Immature natural killer cell (primary cell): ENCODE measurements at regions not wholly inside any gene's neighbourhood (a gene's known extent, or its start where the extent isn't known, plus 50 kb on each side); places are given as distances from the start of the nearest gene placed in this dataset.
"Not testable (repeated sequence)": the region's sequence is repeated elsewhere in the genome, so short reads cannot be mapped to it uniquely, and the experiment has no call there.

ENCODE experiments used
- DNase-seq, 3 donors: peaks; one replicate each; pipeline ENCODE4 v3.0.0; 2022; ENCODE audit warnings: mixed read lengths in 1 of 3
- H3K27ac Mint-ChIP-seq, 6 donors: one replicate each; pipeline ENCODE4 v1.8.0; 2020; ENCODE audit warnings: mixed read lengths in 6 of 6, mild to moderate bottlenecking in 5 of 6, inconsistent platforms in 4 of 6, moderate library complexity in 3 of 6
- H3K27me3 Mint-ChIP-seq, 3 donors: one replicate each; pipeline ENCODE4 v1.8.0; 2020 to 2021; ENCODE audit warnings: low read depth in 3 of 3, mild to moderate bottlenecking in 3 of 3, mixed read lengths in 3 of 3, moderate library complexity in 3 of 3, inconsistent platforms in 1 of 3
- H3K36me3 Mint-ChIP-seq, 3 donors: one replicate each; pipeline ENCODE4 v1.8.0; 2020; ENCODE audit warnings: mixed read lengths in 3 of 3, inconsistent platforms in 2 of 3, mild to moderate bottlenecking in 2 of 3
- H3K4me1 Mint-ChIP-seq, 2 donors: one replicate each; pipeline ENCODE4 v1.8.0; 2020; ENCODE audit warnings: inconsistent platforms in 2 of 2, mild to moderate bottlenecking in 2 of 2, mixed read lengths in 2 of 2, moderate library complexity in 1 of 2
- H3K4me3 Mint-ChIP-seq, 5 donors: one replicate each; pipeline ENCODE4 v1.8.0; 2020; ENCODE audit warnings: mild to moderate bottlenecking in 5 of 5, mixed read lengths in 5 of 5, inconsistent platforms in 3 of 5, moderate library complexity in 3 of 5
- H3K9me3 Mint-ChIP-seq, 6 donors: one replicate each; pipeline ENCODE4 v1.8.0; 2020; ENCODE audit warnings: mild to moderate bottlenecking in 6 of 6, mixed read lengths in 6 of 6, inconsistent platforms in 4 of 6, moderate library complexity in 3 of 6

DNA sequence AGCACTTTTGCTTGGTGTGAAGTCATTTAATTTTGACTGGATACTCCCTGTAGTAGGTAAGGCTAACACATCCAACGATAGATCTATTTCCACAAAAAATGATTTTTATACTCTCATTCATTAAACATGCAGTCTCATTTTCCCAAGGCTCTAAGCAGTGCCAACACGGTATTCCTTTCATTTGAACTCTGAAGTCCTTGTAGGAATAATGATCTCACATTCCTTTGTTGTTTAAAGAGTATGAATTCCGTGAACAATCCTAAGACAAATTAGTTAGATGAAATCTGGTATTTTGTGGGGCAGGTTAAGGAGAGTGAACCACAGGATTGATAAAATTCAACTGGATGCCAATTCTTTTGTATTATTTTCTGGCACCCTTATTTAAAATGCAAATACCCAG, 66.6 kb downstream of the LACC1 start:
- Mint-ChIP-seq H3K4me1 (no peaks in the 10 kb centered on the region), H3K36me3 (no peaks in the 10 kb centered on the region), H3K9me3 (peaks cover 0 to 6% (median 4%) of the 10 kb centered on the region in 6 donors), H3K27ac (no peak overlapping the region), H3K27me3 (peaks cover 2 to 6% (median 3%) of the 10 kb centered on the region in 3 donors), H3K4me3 (no peak overlapping the region)
- no peak for DNase-seq

DNA sequence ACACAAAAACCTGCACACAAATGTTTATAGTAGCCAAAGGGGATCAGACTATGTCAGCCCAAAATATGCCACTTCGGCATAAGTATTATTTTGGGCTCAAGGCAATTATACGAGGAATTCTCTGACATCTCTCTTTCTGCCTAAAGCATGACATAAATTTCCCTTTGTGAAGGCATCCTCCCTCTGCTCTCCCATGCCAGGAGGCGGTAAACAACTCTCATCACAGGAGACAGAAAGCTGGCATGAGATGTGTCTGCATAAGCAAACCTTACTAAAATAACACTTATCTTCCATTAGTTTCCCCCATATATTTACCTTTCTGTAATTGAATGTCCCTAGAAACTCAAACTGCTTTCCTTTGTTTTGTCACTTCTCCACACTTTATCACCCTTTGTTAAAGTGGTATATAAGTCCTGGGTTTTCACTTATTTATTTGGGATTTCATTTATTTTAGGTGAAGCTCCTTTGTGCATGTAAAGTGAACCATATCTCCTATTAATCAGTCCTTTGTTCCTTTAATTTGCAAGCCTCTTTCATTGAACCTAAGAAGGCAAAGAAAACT, 68.3 kb downstream of the LACC1 start:
- Mint-ChIP-seq H3K9me3 (peaks cover 0 to 6% (median 4%) of the 10 kb centered on the region in 6 donors), H3K36me3 (no peaks in the 10 kb centered on the region), H3K4me3 (no peak overlapping the region), H3K27ac (no peak overlapping the region), H3K27me3 (peaks cover 5 to 12% (median 6%) of the 10 kb centered on the region in 3 donors), H3K4me1 (no peaks in the 10 kb centered on the region)
- no peak for DNase-seq

DNA sequence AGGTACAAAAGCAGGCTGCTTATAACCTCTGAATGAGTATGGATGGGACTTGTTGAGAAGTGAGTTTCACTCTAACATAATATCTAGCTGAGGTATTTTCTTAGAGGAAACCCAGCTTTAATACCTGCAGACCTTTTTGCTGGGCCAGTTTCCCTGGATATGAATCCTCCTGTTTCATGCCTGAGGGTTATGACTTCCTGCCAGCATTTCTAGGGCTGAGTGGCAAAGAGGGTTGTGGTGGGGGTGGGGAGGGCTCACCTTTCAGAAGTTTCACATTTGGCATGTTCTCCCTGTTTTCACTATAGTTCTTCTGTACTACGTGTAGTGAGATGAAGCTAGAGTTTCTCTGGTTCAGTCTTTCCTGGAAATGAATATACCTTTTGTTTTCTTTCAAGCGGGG, 73.7 kb downstream of the LACC1 start:
- no peak for DNase-seq
- Mint-ChIP-seq H3K27me3 (peaks cover 4 to 21% (median 4%) of the 10 kb centered on the region in 3 donors), H3K4me1 (no peaks in the 10 kb centered on the region), H3K36me3 (no peaks in the 10 kb centered on the region), H3K27ac (no peak overlapping the region), H3K4me3 (no peak overlapping the region), H3K9me3 (no peaks in the 10 kb centered on the region)

DNA sequence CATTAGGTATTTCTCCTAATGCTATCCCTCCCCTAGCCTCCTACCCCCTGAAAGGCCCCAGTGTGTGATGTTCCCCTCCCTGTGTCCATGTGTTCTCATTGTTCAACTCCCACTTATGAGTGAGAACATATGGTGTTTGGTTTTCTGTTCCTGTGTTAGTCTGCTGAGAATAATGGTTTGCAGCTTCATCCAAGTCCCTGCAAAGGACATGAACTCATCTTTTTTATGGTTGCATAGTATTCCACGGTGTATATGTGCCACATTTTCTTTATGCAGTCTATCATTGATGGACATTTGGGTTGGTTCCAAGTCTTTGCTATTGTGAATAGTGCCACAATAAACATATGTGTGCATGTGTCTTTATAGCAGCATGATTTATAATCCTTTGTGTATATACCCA, 77.3 kb downstream of the LACC1 start:
- not testable (repeated sequence) for H3K4me3 Mint-ChIP-seq, H3K9me3 Mint-ChIP-seq, H3K36me3 Mint-ChIP-seq, H3K4me1 Mint-ChIP-seq, H3K27ac Mint-ChIP-seq, DNase-seq
- peaks cover 0 to 15% (median 4%) of the 10 kb centered on the region in 3 donors for H3K27me3 Mint-ChIP-seq

DNA sequence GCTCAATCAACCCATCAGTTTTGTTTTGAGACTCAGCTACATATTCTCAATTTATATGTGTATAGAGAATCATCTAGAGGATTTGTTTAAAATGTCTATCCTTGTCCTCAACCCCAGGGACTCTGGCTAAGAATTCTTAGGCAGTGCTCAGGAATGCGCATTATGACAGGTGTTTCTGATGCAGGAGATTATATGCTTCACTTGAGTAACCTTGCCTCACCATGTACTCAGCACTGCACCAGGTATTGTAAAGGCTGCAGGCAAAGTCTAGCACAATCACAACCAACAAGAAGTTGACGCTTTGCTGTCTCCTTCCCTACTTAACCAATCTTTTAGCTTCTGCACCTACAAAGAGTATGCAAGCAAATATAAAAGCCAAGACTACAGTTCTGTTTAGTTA, 79.6 kb downstream of the LACC1 start:
- no peak overlapping the region for H3K27ac Mint-ChIP-seq
- peaks cover 0 to 13% (median 2%) of the 10 kb centered on the region in 3 donors for H3K27me3 Mint-ChIP-seq
- DNase-seq, result no peak
- H3K36me3 Mint-ChIP-seq, result peaks cover 0 to 4% (median 0%) of the 10 kb centered on the region in 3 donors
- peaks cover 16 to 19% of the 10 kb centered on the region in 2 donors for H3K4me1 Mint-ChIP-seq
- no peak overlapping the region for H3K4me3 Mint-ChIP-seq
- H3K9me3 Mint-ChIP-seq, result no peaks in the 10 kb centered on the region

DNA sequence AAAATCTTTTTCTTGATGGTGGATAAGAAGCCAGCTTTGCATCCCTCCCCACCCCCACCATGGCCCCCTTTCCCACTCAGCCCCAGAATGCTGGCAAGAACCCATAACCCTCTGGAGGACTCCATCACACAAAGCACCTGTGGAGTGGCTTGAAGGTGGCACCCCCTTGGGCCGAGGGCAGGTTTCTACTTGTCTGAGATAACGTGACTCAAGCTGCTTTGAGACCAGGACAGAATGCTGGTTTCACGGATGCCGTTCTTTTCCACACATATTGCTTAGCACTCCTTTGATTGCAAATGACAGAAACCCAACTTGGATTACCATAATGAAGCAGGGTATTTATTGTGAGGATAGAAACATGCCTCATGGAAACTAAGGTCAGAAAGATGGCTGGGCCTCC, 82.2 kb downstream of the LACC1 start:
- Mint-ChIP-seq H3K36me3 (peaks cover 0 to 4% (median 0%) of the 10 kb centered on the region in 3 donors), H3K27ac (peak overlapping the region in 1 of 6 donors; percentile 47), H3K9me3 (no peaks in the 10 kb centered on the region), H3K4me1 (peaks cover 22 to 29% of the 10 kb centered on the region in 2 donors), H3K27me3 (peaks cover 0 to 5% (median 1%) of the 10 kb centered on the region in 3 donors), H3K4me3 (no peak overlapping the region)
- DNase-seq, result no peak

DNA sequence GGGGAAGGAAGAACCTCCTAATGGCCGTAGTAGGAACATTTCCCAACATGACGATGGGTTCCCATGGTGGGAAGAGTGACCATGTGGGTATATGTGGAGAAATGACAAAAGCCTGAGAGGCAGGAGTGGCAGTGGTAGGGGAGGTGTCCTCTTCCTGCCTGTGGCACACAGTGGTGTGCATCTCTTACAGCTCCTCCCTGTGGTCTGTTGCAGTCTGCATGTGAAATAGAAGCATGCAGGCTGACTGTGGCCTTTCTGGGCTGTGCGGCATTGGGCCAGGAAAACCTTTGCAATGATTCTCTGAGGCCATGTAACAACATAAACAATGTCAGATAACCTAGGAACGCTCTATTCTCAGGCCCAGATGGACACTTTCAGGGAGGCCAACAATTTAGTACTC, 84.0 kb downstream of the LACC1 start:
- Mint-ChIP-seq H3K36me3 (peaks cover 0 to 4% (median 0%) of the 10 kb centered on the region in 3 donors), H3K4me3 (peak overlapping the region; percentile 20 to 59 (median 23)), H3K4me1 (peaks cover 22 to 29% of the 10 kb centered on the region in 2 donors), H3K9me3 (no peaks in the 10 kb centered on the region), H3K27ac (peak overlapping the region; percentile 20 to 81 (median 48)), H3K27me3 (no peaks in the 10 kb centered on the region)
- DNase-seq, result peak; percentile 21 to 51 (median 39)

DNA sequence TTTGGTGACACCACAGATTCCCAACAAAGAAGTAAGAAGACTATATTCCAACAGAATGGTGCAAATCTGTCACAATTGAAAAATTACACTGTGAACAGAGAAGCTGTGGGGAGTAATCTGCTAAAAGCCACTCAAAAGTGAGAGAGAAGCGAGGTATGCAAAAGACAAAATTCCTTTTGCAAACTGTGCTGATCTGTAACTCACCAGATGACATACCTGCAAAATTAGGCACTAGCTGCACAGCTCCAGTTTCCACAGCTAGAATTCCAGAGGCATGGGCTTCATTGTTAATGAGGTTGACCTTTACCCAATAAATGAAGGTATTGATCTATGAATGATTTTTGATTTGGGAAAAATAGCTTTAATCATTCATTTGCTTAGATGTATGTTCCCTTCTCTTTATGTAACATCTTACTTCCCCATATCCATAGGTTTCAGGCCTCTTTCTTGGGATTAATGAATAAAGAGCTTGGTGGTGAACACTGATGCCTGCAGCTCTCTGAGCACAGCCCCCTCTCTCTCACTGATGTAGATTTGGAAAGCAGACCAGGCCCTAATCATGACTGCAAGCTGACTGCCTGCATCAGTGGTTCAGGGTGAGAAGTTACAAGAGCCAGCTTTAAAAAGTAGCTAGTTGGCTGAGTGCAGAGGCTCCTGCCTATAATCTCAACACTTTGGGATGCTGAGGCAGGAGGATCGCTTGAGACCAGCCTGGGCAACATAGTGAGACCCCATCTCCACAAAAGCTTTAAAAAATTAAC, 85.2 kb downstream of the LACC1 start:
- H3K27me3 Mint-ChIP-seq, result no peaks in the 10 kb centered on the region
- peaks cover 0 to 4% (median 0%) of the 10 kb centered on the region in 3 donors for H3K36me3 Mint-ChIP-seq
- no peak for DNase-seq
- H3K4me1 Mint-ChIP-seq, result peaks cover 22 to 29% of the 10 kb centered on the region in 2 donors
- H3K9me3 Mint-ChIP-seq, result no peaks in the 10 kb centered on the region
- H3K27ac Mint-ChIP-seq, result peak overlapping the region in 3 of 6 donors; percentile 30 to 81 (median 47)
- peak overlapping the region in 4 of 5 donors; percentile 12 to 36 (median 22) for H3K4me3 Mint-ChIP-seq

DNA sequence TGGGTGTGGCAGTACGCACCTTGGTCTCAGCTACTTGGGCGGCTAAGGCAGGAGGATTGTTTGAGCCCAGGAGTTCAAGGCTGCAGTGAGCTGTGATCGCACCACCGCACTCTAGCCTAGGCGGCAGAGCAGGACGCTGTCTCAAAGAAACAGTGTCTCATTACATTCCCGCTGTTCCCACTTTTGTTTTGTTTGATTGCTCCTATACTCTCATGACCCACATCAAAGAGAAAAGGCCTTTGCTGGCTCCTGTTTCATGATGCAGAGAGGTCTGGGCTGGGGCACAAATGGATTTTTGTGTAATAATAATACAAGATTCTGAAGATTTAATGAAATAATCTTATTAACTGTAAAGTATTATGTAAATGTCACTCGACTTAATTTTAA, 85.7 kb downstream of the LACC1 start:
- Mint-ChIP-seq H3K9me3 (no peaks in the 10 kb centered on the region), H3K4me1 (peaks cover 22 to 29% of the 10 kb centered on the region in 2 donors), H3K36me3 (peaks cover 0 to 4% (median 0%) of the 10 kb centered on the region in 3 donors), H3K27ac (peak overlapping the region in 1 of 6 donors; percentile 27), H3K4me3 (peak overlapping the region in 1 of 5 donors; percentile 25), H3K27me3 (no peaks in the 10 kb centered on the region)
- DNase-seq, result no peak

DNA sequence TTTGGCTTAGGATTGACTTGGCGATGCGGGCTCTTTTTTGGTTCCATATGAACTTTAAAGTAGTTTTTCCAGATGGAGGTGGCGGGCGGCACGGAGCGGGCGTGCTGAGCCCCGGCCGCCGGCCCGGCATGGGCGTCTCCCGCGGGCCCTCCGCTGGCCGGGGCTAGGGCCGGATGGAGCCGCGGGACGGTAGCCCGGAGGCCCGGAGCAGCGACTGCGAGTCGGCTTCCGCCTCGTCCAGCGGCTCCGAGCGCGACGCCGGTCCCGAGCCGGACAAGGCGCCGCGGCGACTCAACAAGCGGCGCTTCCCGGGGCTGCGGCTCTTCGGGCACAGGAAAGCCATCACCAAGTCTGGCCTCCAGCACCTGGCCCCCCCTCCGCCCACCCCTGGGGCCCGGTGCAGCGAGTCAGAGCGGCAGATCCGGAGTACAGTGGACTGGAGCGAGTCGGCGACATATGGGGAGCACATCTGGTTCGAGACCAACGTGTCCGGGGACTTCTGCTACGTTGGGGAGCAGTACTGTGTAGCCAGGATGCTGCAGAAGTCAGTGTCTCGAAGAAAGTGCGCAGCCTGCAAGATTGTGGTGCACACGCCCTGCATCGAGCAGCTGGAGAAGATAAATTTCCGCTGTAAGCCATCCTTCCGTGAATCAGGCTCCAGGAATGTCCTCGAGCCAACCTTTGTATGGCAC, 88.7 kb downstream of the LACC1 start:
- not testable (repeated sequence) for H3K36me3 Mint-ChIP-seq, H3K27me3 Mint-ChIP-seq, H3K27ac Mint-ChIP-seq, H3K4me3 Mint-ChIP-seq, H3K9me3 Mint-ChIP-seq, DNase-seq
- peaks cover 16 to 19% of the 10 kb centered on the region in 2 donors for H3K4me1 Mint-ChIP-seq

DNA sequence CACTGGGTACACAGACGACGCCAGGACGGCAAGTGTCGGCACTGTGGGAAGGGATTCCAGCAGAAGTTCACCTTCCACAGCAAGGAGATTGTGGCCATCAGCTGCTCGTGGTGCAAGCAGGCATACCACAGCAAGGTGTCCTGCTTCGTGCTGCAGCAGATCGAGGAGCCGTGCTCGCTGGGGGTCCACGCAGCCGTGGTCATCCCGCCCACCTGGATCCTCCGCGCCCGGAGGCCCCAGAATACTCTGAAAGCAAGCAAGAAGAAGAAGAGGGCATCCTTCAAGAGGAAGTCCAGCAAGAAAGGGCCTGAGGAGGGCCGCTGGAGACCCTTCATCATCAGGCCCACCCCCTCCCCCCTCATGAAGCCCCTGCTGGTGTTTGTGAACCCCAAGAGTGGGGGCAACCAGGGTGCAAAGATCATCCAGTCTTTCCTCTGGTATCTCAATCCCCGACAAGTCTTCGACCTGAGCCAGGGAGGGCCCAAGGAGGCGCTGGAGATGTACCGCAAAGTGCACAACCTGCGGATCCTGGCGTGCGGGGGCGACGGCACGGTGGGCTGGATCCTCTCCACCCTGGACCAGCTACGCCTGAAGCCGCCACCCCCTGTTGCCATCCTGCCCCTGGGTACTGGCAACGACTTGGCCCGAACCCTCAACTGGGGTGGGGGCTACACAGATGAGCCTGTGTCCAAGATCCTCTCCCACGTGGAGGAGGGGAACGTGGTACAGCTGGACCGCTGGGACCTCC, 89.4 kb downstream of the LACC1 start:
- not testable (repeated sequence) for H3K4me3 Mint-ChIP-seq, H3K27ac Mint-ChIP-seq, H3K36me3 Mint-ChIP-seq, DNase-seq, H3K27me3 Mint-ChIP-seq, H3K9me3 Mint-ChIP-seq
- peaks cover 9 to 12% of the 10 kb centered on the region in 2 donors for H3K4me1 Mint-ChIP-seq

DNA sequence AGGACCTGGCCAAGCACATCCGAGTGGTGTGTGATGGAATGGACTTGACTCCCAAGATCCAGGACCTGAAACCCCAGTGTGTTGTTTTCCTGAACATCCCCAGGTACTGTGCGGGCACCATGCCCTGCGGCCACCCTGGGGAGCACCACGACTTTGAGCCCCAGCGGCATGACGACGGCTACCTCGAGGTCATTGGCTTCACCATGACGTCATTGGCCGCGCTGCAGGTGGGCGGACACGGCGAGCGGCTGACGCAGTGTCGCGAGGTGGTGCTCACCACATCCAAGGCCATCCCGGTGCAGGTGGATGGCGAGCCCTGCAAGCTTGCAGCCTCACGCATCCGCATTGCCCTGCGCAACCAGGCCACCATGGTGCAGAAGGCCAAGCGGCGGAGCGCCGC, 90.2 kb downstream of the LACC1 start:
- DNase-seq, result not testable (repeated sequence)

DNA sequence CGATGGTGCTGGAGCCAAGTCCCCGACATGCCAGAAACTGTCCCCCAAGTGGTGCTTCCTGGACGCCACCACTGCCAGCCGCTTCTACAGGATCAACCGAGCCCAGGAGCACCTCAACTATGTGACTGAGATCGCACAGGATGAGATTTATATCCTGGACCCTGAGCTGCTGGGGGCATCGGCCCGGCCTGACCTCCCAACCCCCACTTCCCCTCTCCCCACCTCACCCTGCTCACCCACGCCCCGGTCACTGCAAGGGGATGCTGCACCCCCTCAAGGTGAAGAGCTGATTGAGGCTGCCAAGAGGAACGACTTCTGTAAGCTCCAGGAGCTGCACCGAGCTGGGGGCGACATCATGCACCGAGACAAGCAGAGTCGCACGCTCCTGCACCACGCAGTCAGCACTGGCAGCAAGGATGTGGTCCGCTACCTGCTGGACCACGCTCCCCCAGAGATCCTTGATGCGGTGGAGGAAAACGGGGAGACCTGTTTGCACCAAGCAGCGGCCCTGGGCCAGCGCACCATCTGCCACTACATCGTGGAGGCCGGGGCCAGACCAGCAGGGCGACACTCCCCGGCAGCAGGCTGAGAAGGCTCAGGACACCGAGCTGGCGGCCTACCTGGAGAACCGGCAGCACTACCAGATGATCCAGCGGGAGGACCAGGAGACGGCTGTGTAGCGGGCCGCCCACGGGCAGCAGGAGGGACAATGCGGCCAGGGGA, 91.0 kb downstream of the LACC1 start:
- not testable (repeated sequence) for H3K27ac Mint-ChIP-seq, H3K27me3 Mint-ChIP-seq, H3K4me3 Mint-ChIP-seq, H3K9me3 Mint-ChIP-seq, DNase-seq, H3K4me1 Mint-ChIP-seq, H3K36me3 Mint-ChIP-seq

More for the DNA sequence above, 90.2 kb downstream of the LACC1 start:
- H3K4me1 Mint-ChIP-seq, H3K27ac Mint-ChIP-seq, H3K9me3 Mint-ChIP-seq, H3K4me3 Mint-ChIP-seq, H3K36me3 Mint-ChIP-seq, H3K27me3 Mint-ChIP-seq: not testable (repeated sequence)
